HG03196 (cell line): ENCODE measurements at regions not wholly inside any gene's neighbourhood (a gene's known extent, or its start where the extent isn't known, plus 50 kb on each side); places are given as distances from the start of the nearest gene placed in this dataset.
"Not testable (repeated sequence)": the region's sequence is repeated elsewhere in the genome, so short reads cannot be mapped to it uniquely, and the experiment has no call there.

Source experiments
- ATAC-seq: cut with Tn5 transposase; IDR thresholded peaks from one replicate; pipeline ENCODE4 v1.9.1; 2021; ENCODE audit not compliant: unreplicated experiment

- no peak for ATAC-seq
Observed at GRCh38 chr7:156590212-156590611, 50.4 kb upstream of the RNF32 start.

GRCh38 chr7:156589808-156590207 is 50.8 kb upstream of the RNF32 start:
- ATAC-seq, result no peak

- ATAC-seq, result no peak
Observed at GRCh38 chr7:156585926-156586325, 54.6 kb upstream of the RNF32 start.

GRCh38 chr7:156585025-156585648 is 55.4 kb upstream of the RNF32 start:
- no peak for ATAC-seq

- no peak for ATAC-seq
Observed at GRCh38 chr7:156582591-156583123, 57.9 kb upstream of the RNF32 start.

GRCh38 chr7:156580036-156580435 is 60.5 kb upstream of the RNF32 start:
- ATAC-seq, result no peak

DNA sequence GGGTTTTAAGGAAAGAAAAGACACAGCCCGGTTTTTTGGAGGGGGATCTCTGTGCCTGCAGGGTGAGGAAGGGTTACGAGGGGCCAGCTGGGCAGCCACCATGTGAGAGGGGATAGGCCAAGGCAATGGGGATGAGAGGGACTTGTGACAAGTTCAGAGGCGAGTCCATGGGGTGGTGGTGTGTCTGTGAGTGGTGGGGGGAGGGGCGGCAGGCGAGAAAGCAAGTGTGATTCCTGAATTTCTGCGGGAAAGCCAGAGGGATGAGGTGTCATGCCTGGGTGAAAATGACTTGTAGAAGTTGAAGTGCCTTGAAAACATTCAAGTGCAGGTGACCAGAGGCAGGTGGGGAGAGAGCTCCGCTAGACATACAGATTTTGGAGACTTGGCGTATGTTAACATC is 61.0 kb upstream of the RNF32 start:
- ATAC-seq, result no peak

DNA sequence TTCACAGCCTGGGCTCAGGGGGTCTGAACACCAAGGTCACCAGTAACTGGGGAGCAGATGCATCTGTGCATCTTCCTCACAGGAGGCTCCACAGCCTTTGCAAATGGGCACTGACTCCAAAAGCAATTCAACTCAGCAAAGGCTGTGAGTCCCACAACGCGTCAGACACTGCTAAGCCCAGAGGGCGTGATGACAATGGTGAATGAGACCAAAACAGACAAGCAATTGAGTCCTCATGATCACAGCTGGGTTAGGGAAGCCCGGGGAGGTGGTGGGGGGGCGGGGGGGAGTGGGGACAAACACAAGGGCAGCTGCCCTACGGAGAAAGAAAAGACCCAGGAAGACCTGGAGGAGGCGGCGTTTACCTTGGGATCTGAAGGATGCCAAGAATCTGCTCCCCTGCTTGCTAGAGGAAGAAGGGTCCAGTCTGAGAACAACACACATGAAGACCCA is 61.6 kb upstream of the RNF32 start:
- ATAC-seq, result no peak

DNA sequence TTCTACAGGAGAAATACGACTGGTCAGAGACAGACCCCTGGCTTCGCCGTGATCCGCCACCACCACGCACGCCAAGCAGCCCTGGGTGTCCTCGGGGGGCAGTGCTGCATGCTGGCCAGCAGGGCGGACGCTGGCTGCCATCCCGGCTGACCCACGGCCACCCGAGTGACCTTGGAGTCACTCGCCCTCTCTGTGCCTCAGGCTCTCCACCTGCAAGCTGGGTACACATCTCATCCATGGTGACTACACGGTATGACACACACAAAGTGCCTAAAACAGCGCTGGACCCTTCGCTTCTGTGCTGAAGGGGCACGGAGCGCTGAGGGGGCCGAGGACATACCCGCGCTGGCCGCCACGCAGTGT is 62.0 kb upstream of the RNF32 start:
- ATAC-seq, result no peak

DNA sequence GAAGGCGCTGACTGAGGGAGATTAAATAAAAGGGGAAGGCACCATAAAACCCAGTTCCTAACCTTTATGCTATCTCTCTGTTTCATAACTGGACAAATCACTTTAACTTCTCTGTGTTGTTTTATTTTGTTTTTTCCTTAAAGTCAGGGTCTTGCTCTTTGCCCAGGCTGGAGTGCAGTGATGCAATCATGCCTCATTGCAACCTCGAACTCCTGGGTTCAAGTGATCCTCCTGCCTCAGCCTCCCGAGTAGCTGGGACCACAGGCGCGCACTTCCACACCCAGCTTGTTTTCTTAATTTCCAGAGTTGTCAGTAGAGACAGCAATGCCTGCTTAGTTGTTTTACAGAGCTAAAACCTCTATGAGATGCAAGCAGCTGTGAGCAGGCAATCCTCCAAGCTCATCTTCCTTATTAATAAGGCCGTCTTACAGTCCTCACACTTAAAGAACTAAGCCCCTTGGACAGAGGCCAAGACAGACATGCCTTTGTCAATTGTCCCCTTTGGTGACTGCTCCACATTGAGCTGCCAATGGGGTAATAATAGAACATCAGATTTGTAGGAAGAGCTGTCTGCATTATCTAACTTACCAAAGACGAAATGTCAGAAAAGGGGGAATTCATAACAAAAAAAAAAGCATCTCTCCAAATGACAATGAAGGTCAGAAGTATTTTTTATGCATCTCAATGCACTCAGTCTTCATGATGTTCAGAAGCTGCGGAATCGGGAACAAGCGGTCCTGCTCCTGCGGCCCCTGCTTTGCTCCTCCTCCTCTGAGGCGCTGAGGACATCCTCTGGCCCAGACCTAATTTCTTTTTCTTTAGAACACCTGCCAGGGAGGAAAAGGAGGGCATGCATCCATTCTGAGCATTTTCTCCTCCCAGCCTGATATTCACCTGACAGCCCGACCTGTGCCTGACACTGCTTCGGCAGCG is 62.7 kb upstream of the RNF32 start:
- ATAC-seq, result no peak

DNA sequence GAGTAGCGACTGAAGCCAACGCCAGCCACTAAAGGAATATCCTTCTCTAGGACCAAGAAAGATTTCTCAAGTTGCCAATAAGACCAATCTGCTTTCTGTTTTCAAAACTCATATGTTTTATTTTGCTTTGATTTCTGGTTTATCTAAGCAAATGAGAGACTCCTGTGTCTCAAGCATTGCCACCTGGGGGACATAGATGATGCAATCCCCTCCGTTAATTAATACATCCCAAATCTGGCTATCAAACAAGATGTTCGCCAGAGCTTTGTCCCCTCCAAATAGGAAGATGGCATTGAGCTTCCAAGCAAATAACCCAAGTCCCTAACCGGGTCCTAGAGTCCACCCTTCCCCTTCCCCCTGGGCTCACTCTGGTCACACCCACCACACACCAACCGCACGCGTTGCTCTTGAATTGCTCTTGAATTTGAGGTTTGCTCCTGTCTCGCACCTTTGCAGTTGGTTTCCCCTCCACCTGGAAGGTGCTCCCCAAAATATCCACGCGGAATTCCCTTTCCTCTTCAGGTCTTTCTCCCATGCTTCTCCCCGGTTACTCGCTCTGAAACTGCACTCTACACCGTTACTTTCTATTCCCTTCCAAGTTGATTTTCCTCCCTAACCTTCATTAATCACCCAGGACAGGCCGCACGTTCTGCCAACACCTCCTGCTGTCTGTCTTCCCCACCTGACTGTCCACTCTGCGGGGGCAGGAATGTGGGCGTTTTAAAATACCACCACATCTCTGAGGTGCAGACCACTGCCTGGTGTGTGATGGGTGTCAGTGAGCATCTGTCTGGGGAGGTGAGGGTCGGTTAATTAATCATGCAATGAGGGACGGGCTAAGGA is 64.1 kb upstream of the RNF32 start:
- no peak for ATAC-seq

- no peak for ATAC-seq
Observed at GRCh38 chr7:156568258-156568657, 72.3 kb upstream of the RNF32 start.

DNA sequence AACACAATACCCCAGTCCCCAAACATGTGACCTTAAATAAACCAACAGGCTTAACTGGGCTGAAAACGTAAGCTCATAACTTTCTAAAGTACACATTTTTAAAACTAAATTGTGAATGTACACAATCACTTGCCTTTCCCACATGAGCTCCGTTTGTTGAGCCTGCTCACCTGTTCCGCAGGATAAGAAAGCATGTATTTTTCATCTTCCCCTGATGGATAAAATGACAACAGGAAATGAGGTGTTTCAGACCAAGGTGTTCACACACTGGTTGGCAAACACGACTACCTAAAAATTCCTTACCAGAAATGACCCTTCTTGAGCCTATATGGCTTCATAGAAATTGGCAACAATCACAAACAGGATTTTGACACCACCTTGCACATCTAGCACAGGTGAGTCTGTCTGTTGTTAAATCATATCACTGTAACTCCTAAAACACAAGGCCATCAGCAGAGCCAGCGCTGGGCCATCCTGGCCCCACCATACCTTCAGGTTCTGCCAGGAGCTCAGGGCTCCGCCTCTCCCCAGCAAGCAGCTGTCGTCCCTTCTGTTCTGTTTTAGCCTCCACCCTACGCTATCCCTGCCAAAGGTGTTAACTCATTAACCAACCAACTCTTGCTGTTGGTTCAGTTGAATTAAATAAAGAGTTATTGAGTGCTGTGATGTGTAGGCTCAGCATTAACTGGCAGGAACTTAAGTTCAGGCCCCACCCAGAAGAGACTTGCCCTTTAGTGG is 73.6 kb upstream of the RNF32 start:
- no peak for ATAC-seq

DNA sequence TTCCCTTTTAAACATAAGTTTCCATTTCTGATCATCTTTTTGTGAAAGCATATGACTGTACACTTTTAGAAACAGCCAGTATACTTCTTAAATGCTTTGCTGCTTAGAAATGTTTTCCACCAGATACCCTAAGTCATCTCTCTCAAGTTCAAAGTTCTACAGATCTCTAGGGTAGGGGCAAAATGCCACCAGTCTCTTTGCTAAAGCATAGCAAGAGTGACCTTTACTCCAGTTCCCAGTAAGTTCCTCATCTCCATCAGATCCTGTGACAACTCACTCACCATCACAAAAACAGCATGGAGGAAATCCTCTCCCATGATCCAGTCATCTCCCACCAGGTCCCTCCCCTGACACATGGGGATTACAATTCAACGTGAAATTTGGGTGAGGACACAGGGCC is 75.6 kb upstream of the RNF32 start:
- ATAC-seq, result not testable (repeated sequence)

GRCh38 chr7:156560696-156561095 is 79.9 kb upstream of the RNF32 start:
- no peak for ATAC-seq

- no peak for ATAC-seq
Observed at GRCh38 chr7:156560075-156560474, 80.5 kb upstream of the RNF32 start.

- no peak for ATAC-seq
Observed at GRCh38 chr7:156559001-156559400, 81.6 kb upstream of the RNF32 start.

DNA sequence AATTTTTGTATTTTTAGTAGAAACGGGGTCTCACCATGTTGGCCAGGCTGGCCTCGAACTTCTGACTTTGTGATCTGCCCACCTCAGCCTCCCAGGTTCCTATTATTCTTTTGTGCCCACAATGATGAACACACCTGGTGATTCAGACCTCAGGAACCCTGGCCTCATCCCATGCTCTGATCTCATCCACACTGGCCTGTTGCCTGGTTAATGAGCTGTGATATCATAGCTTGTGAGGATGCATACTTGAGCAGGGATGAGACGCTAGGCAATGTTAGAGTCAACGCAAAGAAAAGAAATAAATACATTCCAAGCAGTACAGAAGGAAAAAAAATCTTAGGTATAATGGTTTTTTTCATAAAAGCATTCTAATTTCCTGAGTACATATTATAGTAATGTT is 82.4 kb upstream of the RNF32 start:
- ATAC-seq, result no peak

DNA sequence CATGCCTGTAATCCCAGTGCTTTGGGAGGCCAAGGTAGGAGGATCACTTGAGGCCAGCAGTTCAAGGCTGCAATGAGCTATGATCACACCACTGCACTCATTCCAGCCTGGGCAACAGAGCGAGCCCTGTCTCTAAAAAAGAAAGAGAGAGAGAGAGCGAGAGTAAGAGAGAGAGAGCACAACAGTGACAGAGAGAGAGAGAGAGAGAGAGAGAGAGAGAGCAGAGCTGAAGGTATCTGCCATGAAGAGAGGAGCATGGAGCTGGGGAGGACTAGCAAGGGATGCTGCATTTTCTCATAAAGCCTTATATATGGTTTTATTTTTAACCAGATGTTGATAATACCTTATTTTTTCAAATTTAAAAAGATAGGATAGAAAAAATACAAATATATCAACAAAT is 84.5 kb upstream of the RNF32 start:
- no peak for ATAC-seq

GRCh38 chr7:156554488-156554887 is 86.1 kb upstream of the RNF32 start:
- no peak for ATAC-seq

- ATAC-seq, result no peak
Observed at GRCh38 chr7:156549636-156550035, 90.9 kb upstream of the RNF32 start.
